EL (cell line): ENCODE measurements at regions not wholly inside any gene's neighbourhood (a gene's known extent, or its start where the extent isn't known, plus 50 kb on each side); places are given as distances from the start of the nearest gene placed in this dataset.
"Not testable (repeated sequence)": the region's sequence is repeated elsewhere in the genome, so short reads cannot be mapped to it uniquely, and the experiment has no call there.

Experiments used
- DNase-seq: peaks from one replicate; pipeline ENCODE4 v3.0.0-alpha.2; 2016

DNA sequence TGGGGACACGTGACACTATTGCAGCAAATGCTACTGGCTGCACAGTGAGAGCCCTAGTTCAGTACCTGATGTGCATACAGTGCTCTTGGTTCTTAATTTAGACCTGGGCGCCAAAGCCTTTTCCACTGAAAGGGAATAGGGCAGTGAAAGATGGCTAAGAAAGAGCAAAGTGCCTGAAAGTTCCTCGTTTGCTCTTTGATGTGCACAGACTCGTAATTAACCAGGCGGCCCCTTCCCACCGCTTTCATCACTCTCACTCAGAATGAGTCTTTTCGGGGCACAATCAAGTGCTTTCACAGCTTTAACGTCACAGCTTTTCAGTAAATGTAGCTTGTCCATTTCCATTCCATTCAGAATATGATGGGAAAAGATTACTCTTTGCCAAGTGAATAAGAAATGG lies 116.6 kb upstream of the ADRA1B start:
- no peak for DNase-seq

DNA sequence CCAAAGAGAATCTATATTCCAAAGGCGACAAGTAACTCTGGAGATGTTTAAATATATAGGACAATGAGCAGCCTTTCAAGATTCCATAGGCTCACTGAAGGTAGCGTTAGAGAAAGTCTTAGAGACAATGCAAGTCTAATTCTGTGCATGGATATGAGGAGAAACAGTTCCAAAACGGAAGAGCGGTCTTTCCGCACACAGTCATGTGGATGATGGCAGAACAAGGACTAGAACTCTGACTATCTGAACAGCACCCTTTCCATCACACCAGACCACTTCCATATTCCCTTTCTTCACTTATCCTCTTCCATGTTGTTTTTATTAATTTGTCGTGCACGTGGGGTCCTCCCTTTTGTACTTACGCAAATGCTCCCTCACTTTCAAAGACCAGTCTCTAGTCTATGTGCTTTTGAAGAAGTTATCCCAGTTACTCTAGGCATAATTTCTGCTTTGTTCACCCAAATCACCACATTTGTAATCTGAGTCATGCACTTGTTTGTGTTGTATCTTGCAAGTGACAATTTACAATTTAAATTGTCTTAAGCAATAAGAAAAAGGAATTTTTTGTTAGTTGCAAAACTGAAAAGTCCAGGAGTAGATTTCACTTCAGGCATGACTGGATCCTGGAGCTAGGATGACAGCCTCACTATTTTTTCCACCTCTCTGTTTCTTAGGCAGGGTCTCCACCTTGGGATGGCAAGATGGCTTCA lies 116.0 kb upstream of the ADRA1B start:
- DNase-seq: no peak

DNA sequence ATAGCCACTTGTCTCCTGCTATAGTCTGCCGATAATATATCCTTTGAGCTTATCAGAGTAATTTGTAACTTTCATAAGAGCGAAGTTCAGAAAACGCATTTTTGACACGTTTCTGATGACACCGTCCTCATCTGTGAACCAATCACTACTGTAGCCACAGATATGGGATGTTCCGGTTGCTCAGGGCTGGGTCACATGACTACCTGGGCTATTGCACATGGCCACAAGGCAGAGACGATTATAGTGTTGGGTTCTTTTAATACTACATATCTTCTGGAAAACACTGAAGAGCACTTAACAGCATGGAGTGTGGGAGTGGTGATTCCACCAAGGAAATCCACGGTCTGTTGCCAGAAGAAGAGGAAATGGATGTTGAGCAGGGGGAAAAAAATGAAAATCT lies 115.0 kb upstream of the ADRA1B start:
- DNase-seq: no peak

DNA sequence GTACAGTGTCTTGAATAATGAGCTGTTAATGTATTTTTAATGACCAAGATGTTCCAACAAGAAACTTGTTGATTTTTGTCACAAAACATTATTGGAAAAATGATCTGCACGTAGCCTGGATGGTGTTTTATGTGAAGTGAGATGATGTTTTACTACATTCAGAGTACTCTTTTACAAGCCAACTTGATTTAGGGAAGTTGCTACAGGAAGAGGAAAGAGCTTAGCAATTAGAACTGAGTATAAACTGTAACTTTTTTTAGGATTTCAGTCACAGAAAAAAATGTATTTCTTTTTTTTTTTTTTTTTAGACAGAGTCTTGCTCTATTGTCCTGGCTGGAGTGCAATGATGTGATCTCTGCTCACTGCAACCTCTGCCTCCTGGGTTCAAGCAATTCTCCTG lies 113.6 kb upstream of the ADRA1B start:
- no peak for DNase-seq

DNA sequence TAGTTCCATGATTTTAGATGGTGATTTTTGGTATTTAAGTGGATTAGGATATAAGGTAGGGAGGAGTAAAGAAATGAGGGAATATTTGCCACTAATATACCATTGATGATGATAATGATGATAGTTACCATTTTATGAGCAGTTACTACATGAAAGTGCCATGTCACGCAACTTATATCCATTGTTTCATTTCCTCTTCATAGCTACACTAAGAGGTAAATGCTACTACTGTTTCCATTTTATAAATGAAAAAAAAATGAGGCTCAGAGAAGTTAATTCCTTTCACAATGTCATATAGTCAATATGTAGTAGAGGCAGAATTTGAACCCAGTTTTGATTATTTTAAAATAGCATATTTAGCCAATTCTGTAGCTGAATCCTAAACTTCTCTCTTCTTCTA lies 112.2 kb upstream of the ADRA1B start:
- no peak for DNase-seq

DNA sequence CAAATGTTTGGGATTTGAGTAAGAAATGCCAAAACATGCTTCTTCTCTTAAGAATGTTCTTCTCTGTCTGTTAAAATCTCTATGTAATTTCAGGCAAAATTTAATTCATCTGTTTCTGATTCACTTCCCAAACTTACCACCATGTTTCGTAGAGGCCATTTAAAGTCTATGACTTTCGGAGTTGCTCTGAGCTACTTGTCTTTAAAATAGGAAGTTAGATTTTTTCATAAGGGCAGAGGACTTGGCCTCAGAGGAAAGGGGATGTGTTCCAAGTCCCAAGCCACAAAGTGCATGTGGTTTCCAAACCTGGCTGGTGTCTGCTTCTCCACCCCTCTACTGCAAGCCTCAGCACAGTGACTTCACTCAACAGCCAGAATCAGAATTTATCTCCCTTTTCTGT lies 111.3 kb upstream of the ADRA1B start:
- DNase-seq: no peak

DNA sequence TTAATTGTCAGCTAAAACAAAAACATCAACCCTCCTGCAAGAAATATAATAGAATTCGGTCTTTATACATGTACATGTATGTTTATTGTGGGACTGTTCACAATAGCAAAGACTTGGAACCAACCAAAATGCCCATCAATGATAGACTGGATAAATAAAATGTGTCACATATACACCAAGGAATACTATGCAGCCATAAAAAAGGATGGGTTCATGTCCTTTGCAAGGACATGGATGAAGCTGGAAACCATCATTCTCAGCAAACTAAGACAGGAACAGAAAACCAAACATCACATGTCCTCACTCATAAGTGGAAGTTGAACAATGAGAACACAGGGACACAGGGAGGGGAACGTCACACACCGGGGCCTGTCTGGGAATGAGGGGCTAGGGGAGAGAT lies 109.1 kb upstream of the ADRA1B start:
- DNase-seq: not testable (repeated sequence)

DNA sequence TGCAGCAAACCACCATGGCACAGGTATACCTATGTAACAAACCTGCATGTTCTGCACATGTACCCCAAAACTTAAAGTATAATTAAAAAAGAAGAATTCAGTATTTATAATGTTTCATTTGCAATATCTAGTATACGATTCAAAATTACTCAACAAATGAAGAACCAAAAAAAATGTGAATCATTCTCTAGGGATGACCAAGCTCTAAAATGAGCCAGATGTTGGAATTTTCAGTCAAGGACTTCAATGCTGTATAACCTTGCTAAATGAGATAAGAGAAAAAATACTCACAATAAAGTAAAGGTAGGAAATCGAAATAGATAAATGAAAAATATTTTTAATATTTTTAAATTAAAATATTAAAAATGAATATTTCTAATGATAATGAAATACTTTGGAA lies 108.7 kb upstream of the ADRA1B start:
- no peak for DNase-seq

DNA sequence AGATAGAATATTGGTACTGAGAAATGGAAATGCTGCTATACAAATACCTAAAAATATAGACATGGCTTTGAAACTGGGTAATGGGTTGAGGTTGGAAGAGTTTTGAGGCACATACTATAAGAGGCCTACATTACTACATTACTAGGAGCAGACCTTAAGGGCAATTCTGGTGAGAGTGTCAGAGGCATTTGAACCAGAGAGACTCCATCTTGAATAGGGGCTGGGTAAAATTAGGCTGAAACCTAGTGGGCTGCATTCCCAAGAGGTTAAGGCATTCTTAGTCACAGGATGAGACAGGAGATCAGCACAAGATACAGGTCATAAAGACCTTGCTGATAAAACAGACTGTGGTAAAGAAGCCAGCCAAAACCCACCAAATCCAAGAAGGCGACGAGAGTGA lies 104.6 kb upstream of the ADRA1B start:
- no peak for DNase-seq

DNA sequence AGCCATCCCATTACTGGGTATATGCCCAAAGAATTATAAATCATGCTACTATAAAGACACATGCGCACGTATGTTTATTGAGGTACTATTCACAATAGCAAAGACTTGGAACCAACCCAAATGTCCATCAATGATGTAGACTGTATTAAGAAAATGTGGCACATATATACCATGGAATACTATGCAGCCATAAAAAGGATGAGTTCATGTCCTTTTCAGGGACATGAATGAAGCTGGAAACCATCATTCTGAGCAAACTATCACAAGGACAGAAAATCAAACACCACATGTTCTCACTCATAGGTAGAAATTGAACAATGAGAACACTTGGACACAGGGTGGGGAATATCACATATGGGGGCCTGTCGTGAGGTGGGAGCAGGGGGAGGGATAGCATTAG lies 103.5 kb upstream of the ADRA1B start:
- not testable (repeated sequence) for DNase-seq

DNA sequence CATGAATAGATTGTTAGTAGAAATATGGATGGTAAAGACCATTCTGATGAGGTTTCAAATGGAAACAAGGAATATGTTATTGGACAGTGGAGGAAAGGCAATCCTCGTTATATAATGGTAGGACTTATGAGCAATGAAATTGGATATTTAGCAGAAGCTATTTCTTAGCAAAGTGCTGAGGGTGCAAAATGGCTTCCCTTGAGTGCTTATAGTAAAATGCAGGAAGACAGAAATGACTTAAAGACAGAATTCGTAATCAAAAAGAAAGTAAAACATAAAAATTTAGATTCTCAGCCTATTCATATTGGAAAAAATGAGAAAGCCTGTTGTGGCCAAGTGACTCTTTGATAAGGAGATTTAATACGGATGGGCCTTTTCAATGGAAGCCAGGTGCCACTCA lies 102.1 kb upstream of the ADRA1B start:
- no peak for DNase-seq

DNA sequence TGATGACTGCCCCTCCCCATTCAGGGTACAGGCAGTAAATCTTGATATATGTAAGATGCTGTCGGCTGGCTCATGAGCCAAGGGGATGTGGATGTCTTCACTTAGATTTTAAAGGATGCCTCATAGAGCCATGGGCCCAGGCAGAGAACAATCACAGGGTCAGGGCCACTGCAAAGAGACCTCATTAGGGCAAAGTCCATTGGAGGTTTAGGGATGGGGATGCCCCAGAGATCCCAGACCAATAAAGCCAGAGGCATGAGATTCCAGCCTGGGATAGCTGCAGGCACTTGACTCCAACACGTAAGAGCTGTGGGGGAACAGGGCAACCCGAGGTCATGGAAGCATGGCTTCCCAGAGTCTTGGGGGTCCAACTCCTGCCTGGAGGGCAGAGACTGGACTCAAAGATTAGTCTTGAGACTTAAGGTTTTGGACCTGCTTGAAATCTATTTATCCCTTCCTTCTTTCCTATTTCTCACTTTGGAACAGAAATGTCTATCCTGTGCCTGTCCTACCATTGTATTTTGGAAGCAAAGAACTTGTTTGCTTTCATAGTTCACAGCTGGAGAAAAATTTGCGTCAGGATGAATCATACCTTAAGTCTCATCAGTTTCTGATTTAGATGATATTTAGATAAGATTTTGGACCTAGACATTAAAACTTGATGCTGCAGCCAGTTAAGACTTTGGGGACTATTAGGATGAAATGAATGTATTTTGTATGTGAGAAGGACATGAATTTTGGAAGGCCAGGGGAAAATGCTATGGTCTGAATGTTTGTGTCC lies 101.3 kb upstream of the ADRA1B start:
- DNase-seq: peak; percentile 53

DNA sequence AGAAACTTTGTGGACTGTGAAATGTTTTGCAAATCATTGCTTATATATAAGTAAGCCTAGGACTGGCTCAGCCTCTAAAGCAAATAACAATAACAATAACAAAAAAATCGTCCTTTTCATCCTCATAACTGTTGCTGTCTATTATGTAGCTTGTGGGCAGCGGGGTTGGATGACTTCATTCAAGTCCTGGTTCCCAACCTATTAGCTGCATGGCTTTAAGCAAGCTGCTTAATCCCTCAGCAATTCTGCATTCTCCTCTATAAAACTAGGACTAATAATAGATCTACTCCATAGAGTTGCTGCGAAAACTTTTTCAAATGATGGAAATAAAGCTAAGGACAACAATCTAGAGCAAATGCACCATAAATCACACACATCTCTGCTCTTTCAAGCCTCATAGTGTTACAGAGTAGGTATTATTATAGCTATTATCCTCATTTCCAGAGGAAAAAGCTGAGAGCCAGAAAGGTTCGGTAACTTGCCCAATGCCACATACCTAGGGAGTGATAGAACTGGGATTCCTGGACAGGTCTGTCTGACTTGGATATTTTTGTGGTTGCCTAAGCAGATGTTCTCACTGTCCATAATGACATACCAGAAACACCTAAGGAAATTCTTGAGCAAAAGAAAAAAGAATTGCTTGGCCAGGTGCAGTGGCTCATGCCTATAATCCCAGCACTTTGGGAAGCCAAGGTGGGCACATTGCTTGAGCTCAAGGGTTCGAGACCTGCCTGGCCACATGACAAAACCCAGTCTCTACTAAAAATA lies 98.8 kb upstream of the ADRA1B start:
- DNase-seq: no peak

DNA sequence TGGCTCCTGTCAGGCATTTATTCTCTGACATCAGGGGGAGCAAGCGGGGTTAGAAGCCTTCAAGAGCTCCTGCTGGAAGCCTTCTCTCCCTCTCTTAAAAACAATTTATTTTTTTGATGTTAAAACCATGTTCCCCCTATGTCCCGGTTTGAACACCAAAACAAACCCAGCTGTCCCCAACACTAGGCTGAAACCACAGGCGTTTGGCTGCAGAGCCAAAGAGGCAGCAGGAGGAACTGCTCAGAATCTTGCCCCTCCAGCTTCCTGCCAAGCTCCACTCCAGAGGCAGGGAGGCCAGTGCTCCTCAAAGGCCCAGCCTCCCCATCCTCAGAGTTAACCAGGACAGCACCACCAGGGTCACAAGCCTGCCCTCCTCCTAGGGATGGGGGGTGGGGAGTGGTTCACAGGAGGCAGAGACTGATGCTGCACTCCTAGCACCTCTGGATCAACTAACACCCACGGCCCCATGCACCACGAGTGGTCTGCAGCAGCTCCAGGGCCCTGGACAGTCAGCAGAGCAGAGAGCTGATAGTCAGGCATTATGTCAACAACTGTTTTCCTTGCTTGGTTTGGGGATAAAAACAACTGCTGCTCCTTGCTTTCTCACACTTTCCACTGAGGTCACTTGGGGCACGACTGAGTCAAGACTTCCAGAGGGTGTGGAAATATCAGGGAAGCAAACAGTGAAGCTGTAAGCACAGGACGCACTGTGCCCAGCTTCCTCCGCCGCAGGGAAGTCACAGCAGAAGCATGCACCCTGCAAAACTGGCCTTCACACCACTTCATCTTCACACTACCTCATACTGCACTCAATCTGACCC lies 96.5 kb upstream of the ADRA1B start:
- DNase-seq: peak; percentile 12

DNA sequence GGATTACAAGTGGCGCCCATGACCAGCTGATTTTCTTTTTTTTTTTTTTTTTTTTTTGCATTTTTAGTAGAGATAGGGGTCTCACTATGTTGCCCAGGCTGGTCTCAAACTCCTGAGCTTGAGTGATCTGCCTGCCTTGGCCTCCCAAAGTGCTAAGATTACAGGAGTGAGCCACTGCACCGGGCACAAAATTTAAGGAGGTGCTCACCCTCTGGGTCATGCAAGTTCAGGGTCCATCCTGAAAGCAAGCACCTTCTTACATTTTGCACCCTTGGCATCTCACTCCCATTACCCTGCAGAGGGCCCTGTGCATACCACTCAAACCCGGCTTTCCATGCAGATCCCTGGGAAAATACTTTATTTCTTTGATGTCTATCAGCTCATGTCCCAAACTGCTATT lies 95.6 kb upstream of the ADRA1B start:
- no peak for DNase-seq

DNA sequence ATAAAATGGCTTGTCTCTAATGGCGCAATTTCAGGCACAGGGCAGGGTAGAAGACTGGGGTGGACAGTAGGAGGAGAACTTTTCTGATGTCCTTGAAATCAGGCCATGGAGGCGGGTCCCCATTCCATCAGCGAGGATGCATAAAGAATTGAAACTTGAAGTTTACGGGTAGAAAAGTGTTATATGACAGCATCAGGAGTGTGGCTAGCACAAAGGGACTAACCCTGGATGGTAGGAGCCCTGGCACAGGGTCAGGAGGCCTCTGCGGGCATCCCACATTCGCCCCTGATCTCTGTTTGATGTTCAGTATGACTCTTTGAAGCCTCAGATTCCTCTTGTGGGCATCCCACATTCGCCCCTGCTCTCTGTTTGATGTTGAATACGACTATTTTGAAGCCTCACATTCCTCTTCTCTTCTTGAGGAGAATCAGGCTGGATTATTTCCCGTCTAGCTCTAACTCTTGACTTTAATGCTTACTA lies 94.8 kb upstream of the ADRA1B start:
- no peak for DNase-seq

DNA sequence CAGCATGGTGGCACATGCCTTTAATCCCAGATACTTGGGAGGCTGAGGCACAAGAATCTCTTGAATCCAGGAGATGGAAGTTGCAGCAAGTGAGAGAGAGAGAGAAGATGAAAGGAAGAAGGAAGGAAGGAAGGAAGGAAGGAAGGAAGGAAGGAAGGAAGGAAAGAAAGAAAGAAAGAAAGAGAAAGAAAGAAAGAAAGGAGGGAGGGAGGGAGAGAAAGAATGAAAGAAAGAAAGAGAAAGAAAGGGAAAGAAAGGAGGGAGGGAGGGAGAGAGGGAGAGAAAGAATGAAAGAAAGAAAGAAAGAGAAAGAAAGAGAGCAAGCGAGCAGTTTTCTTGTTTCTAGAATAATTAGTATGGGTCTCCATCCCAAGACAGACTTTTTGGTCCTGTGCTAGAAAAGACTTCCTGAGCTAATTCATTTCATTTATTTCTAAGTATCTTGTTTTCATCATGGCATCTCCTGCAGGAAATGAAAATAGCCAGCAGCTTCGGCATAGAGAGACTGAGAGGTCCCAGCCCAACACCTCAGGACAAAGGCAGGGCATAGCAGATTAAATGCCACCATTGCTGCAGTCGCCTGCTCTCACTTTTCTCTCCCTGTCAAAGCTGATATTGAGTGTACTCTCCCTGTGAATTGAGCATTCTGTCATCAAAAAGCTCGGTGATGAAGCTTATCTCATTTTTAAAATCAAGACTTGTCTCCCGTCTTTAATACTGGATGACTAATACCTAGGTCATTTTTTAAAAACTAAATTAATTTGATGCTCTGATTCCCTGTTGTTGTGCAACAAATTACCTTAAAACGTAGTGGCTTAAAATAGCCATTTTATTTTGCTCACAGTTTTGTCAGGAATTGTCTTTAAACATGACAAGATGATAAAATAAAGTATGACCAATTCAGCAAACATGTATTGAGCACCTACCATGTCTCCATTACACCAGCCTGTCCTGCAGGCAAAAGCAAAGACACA lies 91.8 kb upstream of the ADRA1B start:
- DNase-seq: peak; percentile 28

DNA sequence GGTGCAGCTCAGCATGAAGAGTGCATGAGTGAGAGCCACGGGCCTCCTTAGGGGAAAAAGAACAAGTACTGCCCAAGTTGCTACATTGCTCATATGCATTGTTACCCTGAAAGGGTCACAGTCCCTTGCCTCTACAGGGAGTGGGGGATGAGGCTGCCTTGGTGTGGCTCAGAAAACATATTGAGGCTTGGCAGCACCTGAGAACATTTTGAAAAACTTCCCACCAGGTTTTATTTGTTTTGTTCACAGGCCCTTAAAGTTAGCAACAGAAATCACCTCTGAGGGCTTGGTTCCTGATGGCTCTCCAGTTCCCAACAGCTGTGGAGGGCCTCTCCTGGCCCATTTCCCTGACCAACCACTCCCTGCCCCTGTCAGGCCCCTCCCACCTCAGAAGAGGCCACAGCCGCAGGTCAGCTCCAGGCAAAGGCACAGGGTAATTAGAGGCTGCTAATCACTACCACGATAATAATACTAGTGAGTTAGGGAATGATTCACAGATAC lies 90.7 kb upstream of the ADRA1B start:
- peak; percentile 26 for DNase-seq

DNA sequence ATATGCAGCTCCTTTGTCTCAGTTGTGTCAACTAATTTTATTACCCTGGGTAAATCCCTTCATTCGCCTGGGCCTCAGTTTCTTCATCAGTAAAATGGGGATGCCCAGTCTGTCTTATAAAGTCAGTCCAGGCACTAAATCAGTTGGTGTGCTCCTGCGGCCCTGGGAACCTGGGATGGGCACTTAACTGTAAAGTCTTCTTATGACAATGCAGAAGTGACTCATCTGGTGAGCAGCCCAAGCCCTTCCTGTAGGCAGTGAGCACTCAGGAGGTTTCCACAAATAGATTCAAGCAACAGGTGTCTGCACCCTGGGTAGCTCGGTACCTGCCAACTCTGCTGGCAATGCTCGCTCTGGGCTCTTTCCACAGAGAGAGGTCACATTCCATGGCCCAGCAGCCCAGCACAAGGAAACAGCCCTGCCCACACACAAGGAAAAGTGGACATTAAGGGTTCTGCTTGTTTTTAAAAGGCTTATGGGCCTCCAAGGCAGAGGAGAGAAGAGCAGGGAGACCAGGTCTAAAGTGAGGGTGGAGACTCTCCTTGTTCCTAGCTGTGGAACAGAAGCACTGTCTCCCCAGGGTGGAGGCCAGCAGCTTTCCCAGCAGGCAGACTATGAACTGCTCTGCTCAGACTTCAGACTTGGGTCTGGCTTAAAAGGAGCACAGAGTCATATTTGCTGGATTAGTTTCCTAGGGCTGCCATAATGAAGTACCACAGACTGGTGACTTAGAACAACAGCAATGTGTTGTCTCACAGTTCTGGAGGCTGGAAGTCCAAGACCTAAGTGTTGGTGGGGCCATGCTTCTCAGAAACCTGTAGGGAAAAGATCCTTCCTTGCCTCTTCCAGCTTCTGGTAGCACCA lies 89.7 kb upstream of the ADRA1B start:
- peak; percentile 79 for DNase-seq

DNA sequence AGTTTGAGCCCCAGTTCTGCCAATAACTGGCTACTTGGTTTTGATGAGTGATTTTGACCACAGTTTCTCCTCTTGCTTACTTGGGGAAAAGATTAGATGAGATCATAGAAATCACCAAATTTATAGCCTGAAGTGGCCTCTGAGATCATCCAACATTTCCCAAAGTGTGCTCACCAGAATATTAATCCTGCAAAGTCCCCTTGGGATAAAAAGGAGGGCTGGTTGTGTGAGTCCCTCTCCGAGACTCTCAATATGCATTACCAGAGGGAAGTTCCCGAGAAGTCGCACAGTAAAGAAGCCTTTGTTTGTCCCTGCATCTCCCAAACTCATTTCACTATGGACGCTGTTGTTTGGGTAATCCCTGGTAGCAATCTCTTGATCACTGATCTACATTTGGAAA lies 88.4 kb upstream of the ADRA1B start:
- no peak for DNase-seq
